NCI-H2081 (cell line): ENCODE measurements at regions not wholly inside any gene's neighbourhood (a gene's known extent, or its start where the extent isn't known, plus 50 kb on each side); places are given as distances from the start of the nearest gene placed in this dataset.
"Not testable (repeated sequence)": the region's sequence is repeated elsewhere in the genome, so short reads cannot be mapped to it uniquely, and the experiment has no call there.

Experiments used
- DNase-seq, 2 experiments: peaks; one replicate each; lab custom pipeline; 2025; lab: John Stamatoyannopoulos, UW

GRCh38 chr1:83395130-83395529 is 603.8 kb downstream of the TTLL7 start:
- not testable (repeated sequence) for DNase-seq

DNA sequence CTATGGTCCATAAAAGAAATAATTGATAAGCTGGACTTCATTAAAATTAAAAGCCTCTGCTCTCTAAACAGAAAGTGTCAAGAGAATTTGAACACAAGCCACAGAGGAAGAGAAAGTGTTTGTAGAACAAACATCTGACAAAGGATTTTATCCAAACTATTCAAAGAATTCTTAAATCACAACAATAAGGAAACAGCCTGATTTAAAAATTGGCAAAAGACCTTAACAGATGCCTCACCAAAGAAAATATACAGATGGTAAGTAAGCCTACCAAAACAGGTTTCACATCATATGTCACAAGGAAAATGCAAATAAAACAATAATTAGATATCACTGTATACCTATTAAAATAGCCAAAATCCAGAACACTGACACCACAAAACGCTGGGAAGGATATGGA is 612.0 kb downstream of the TTLL7 start:
- DNase-seq: not testable (repeated sequence)

DNA sequence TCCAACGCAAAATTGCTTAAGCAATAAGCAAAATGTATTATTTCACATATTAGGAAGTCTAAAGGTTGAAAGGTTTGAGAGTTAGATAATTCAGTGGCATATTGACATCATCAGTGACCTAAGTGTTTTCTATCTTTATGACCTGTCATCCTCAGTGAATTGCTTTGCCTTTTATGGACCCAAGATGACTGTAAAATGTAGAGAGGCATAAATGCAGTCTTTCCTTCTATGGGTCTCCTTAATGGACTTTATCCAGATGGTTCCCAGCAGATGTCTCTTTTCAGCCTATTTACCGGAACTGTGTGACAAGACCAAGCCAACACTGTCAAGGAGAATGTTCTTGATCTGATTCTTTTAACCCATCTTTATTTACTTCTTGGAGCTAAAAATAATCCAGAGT is 615.8 kb downstream of the TTLL7 start:
- not testable (repeated sequence) for DNase-seq

DNA sequence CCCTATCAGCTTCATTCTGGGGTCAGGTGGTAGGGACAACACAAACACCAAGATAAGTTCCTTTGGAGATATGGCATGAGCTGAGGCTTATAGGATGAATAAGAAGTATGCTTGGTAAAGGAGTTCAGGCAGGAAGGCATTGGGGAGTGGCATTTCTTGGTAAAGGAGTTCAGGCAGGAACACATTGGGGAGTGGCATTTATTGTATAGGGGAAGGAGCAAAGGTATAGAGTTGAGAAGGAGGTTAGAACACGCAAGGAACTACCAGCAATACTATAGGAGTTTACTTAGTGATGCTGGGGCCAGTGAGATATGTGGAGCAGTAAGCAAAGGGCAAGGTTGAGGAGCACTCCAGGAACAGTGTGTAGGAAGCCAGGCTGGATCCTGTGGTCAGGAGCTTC is 625.9 kb downstream of the TTLL7 start:
- DNase-seq: not testable (repeated sequence)

GRCh38 chr1:83369853-83370252 is 629.1 kb downstream of the TTLL7 start:
- not testable (repeated sequence) for DNase-seq

- DNase-seq: not testable (repeated sequence)
These were observed 633.6 kb downstream of the TTLL7 start for GRCh38 chr1:83365320-83365719.

GRCh38 chr1:83345375-83345774 is 653.6 kb downstream of the TTLL7 start:
- DNase-seq: not testable (repeated sequence)

DNA sequence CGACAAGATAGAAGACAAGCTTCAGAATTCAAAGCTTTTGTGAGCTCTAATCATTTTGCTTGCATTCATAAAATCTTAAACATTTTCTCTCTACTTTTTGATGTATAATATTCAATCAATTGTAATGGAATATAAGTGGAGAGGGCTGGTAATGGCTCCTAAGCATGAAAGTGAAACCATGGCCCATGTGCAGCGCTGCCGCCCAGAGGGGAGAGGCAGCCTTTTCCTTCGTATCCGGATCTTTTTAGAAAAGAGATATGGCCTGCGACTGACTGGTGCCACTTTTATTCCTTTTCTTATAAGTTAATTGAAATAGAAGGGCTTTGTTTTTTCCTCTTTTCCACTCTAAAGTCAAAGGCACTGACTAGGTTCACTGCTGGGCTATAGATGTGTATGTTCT is 655.2 kb downstream of the TTLL7 start:
- not testable (repeated sequence) for DNase-seq

DNA sequence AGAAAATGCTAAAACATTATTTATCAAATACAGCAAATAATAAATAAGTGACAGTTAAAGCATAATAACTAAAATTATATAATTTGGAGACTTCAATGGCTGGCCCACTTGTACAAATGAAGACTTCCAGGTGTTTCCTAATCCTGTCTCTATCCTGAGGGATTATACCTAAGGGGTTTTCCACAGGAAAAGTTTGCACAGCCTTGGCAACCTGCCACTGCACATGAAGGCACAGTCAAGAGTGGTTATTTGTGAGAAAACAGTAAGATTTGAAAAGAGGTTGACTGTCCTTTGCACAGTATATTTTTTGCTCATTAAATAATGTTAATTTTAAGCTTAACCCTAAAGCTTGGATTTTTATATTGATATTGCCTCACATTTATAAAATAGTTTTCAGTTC is 655.9 kb downstream of the TTLL7 start:
- not testable (repeated sequence) for DNase-seq

DNA sequence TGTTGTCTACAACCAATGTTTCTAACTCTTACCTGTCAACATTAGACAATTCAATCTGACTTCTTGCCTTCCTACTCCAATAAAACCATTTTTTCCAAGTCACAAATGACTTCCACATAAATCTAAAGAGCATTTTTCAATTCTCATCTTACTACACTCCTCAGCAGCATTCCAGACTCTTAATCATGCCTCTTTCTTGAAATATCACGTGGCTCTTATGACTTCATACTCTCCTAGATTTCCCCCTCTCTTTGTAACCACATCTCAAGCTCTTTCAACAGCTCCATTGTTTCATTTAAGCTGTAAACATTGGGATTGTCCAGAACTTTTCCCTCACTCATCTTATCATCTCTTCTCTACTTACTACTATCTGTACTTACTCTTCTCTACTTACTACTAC is 666.6 kb downstream of the TTLL7 start:
- not testable (repeated sequence) for DNase-seq

DNA sequence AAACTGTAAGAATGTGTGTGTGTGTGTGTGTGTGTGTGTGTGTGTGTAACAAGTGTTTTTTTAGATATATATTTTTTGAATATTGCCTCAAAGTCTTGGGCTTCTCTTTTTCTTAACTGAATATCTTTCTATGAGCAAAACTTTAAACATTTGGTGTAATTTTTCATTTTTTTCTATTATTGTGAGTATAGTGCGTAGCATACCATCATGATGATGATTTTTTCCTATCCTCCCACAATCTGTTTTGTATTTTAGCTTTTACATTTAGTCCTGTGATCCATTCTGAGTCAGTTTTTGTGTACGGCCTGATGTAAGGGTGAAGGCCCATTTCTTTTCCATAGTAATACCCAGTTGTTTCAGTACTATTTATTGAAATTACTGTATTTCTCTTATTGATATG is 680.6 kb downstream of the TTLL7 start:
- DNase-seq: no peak

GRCh38 chr1:83315446-83315845 is 683.5 kb downstream of the TTLL7 start:
- DNase-seq: not testable (repeated sequence)

GRCh38 chr1:83310161-83310560 is 688.8 kb downstream of the TTLL7 start:
- peak in 1 of 2 experiments; percentile 1 for DNase-seq

GRCh38 chr1:83309035-83309434 is 689.9 kb downstream of the TTLL7 start:
- not testable (repeated sequence) for DNase-seq

DNA sequence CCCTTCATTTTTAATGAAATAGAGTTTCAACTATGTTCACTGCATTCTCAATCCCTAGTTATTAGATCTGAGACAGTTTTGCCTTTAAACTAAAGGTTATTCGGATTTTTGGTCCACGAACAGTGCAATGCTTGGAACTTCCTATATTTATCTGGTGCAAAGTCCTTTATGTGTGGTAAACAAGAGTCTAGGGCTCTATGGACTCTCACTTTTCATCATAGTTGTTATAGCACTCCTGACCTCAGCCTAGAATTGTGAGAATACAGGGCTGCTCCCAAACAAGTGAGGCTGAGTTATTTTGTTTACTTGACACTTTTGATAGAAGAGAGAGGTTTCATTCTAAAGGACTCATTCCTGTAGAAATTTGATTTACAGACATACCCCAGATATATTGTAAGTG is 692.1 kb downstream of the TTLL7 start:
- DNase-seq: not testable (repeated sequence)

- not testable (repeated sequence) for DNase-seq
These were observed 703.3 kb downstream of the TTLL7 start for GRCh38 chr1:83295594-83295993.

GRCh38 chr1:83287391-83287790 is 711.5 kb downstream of the TTLL7 start:
- DNase-seq: not testable (repeated sequence)

- DNase-seq: not testable (repeated sequence)
These were observed 724.3 kb downstream of the TTLL7 start for GRCh38 chr1:83274656-83275055.

DNA sequence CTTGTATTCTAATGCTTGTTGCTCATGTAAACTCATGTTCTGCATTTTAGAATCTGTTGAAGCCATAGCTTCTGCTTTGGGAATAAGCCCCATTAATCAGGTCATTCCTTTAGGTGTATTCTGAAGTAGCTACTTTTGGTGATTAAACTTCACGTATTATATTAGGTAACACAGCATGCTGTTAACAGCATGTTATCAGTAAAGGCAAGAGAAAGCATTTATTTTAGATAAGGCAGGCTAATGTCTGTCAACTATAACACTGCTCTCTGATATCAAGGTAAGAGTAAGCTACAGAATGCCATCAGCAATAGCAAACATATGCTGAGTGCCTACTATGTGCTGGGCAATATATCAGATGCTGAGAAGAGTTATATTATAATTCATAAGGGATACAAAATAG is 726.4 kb downstream of the TTLL7 start:
- not testable (repeated sequence) for DNase-seq

DNA sequence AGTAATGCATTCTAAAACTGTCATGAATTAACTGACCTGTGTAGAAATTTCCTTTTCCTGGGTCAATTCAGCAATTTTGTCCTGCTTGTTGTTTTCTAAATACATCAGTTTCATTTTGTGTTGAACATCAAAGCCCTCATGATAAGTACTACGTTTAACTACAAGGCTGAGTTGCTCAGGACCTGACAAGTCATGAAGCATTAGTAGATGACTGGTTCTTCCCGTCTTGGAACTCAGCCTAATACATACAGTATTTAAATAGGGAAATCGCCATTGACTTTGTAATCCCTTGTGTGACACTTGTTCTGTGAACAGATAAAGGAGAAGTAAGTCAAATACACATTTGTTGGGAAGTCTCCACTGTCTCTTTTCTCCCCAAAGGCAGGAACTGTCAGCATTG is 727.1 kb downstream of the TTLL7 start:
- peak in 1 of 2 experiments; percentile 7 for DNase-seq

DNA sequence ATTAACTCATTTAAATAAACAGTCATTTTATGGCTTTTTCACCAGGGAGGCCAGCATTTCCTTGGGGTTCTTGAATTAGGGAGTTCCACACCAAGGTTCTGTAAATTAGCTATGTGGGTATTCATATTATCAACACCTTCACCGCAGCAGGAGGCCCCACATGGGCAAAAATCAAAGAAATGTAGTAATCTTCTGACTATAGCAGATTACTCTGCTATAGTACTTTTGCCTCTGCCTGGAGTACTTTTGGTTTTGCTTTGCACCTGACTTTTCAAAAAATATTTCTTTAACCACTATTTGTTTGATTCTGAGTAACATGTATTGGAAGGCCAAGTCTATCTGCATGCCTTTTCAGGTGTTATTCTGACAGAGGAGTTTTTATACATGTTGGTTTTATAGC is 728.1 kb downstream of the TTLL7 start:
- DNase-seq: not testable (repeated sequence)

- DNase-seq: not testable (repeated sequence)
These were observed 735.1 kb downstream of the TTLL7 start for GRCh38 chr1:83263808-83264207.

DNA sequence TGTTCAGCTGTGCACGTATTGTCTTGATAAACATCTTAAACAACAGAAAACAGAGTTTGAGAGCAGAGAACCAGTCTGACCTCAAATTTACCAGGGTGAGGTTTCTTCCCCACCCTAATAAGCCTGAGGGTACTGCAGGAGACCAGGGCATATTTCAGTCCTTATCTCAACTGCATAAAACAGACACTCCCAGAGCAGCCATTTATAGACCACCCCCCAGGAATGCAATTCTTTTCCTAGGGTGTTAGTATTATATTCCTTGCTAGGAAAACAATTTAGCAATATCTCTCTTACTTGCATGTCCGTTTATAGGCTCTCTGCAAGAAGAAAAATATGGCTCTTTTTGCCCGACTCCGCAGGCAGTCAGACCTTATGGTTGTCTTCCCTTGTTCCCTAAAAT is 747.2 kb downstream of the TTLL7 start:
- DNase-seq: not testable (repeated sequence)

- DNase-seq: peak; percentile 56 to 92
These were observed 752.2 kb downstream of the TTLL7 start for GRCh38 chr1:83246780-83247179.

GRCh38 chr1:83244832-83245231 is 754.1 kb downstream of the TTLL7 start:
- not testable (repeated sequence) for DNase-seq
